Fibroblast of pulmonary artery (primary cell): ENCODE measurements at regions not wholly inside any gene's neighbourhood (a gene's known extent, or its start where the extent isn't known, plus 50 kb on each side); places are given as distances from the start of the nearest gene placed in this dataset.
"Not testable (repeated sequence)": the region's sequence is repeated elsewhere in the genome, so short reads cannot be mapped to it uniquely, and the experiment has no call there.

Experiments
- DNase-seq: peaks from one replicate; pipeline ENCODE4 v3.0.0-alpha.2; 2010; ENCODE audit warnings: low read depth
- H3K4me3 ChIP-seq: replicated peaks from 2 replicates; pipeline ENCODE4 v1.5.1; 2011; ENCODE audit warnings: low read depth, mild to moderate bottlenecking, control low read depth, low read length, moderate library complexity
- CTCF ChIP-seq: IDR thresholded peaks from 2 replicates; pipeline ENCODE4 v1.5.1; 2011; ENCODE audit warnings: mild to moderate bottlenecking, control low read depth, low read length, inconsistent platforms; ENCODE audit errors: missing control alignments

- no peak for DNase-seq
- no peak for TF ChIP-seq CTCF
- H3K4me3 ChIP-seq: no peak overlapping the region
Measured at GRCh38 chr14:97066068-97066899, 269.1 kb downstream of the VRK1 start.

DNA sequence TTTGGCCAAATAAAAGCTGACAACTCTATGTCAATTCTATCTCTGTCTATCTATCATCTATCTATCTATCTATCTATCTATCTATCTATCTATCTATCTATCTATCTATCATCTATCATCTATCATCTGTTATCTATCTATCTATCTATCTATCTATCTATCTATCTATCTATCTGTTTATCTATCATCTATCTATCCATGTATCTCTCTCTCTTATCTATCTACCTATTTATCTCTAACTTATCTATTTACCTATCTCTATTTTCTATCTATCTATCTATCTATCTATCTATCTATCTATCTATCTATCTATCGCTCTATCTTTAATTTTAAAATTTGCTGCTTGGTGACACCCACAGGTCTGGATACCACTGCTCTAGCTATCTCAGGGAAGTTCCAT, 271.1 kb downstream of the VRK1 start:
- not testable (repeated sequence) for DNase-seq, H3K4me3 ChIP-seq

DNA sequence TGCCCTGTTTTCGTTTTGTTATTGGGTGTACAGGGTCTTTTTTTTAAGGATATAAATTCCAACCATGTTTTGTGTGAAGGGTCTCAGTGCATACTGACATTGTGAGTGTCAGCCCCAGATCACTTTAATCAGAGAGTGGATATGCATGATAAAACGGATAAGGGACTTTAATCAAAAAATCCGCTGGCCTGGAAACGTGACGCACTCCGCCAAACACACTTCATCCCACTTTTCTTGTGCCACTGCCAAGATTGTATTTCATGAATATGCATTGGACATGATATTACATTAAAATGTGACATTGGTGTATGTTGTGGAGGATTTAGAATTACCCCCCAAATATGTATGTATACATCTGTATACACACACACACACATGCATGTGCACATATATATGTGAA, 273.1 kb downstream of the VRK1 start:
- no peak overlapping the region for H3K4me3 ChIP-seq
- no peak for TF ChIP-seq CTCF
- DNase-seq: no peak

GRCh38 chr14:97071177-97071576, 274.0 kb downstream of the VRK1 start:
- DNase-seq: no peak

DNA sequence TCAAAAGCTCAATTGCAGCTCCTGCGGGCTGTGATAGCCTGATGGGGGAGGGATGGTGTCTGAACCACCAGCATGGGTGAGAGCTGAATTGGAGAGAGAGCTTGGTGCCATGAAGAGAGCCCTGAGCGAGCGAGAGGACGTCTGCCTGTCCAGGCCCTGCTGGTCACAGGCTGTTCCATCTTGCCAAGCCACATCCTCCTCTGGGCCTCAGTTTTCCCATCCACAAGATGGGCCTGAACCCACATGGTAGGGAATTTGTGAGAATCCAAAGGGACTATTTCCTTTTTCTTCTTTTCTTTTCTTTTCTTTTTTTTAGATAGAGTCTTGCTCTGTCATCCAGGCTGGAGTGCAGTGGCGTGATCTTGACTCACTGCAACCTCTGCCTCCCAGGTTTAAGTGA, 276.4 kb downstream of the VRK1 start:
- H3K4me3 ChIP-seq: no peak overlapping the region
- DNase-seq: no peak
- TF ChIP-seq CTCF: no peak

More at GRCh38 chr14:97071177-97071576, 274.0 kb downstream of the VRK1 start:
- H3K4me3 ChIP-seq: no peak overlapping the region
- TF ChIP-seq CTCF: no peak

GRCh38 chr14:97074456-97074855, 277.3 kb downstream of the VRK1 start:
- DNase-seq: no peak
- TF ChIP-seq CTCF: no peak

GRCh38 chr14:97074856-97075255, 277.7 kb downstream of the VRK1 start:
- no peak overlapping the region for H3K4me3 ChIP-seq
- no peak for TF ChIP-seq CTCF
- no peak for DNase-seq

More at GRCh38 chr14:97074456-97074855, 277.3 kb downstream of the VRK1 start:
- H3K4me3 ChIP-seq: no peak overlapping the region
